GM21381 (cell line): ENCODE measurements at regions not wholly inside any gene's neighbourhood (a gene's known extent, or its start where the extent isn't known, plus 50 kb on each side); places are given as distances from the start of the nearest gene placed in this dataset.
A peak's percentile ranks its signal among the peaks of the same experiment; 100 is the strongest.

Experiments used
- ATAC-seq: cut with Tn5 transposase; IDR thresholded peaks from one replicate; pipeline ENCODE4 v1.9.1; 2021; ENCODE audit warnings: mild to moderate bottlenecking, moderate library complexity; ENCODE audit not compliant: unreplicated experiment

DNA sequence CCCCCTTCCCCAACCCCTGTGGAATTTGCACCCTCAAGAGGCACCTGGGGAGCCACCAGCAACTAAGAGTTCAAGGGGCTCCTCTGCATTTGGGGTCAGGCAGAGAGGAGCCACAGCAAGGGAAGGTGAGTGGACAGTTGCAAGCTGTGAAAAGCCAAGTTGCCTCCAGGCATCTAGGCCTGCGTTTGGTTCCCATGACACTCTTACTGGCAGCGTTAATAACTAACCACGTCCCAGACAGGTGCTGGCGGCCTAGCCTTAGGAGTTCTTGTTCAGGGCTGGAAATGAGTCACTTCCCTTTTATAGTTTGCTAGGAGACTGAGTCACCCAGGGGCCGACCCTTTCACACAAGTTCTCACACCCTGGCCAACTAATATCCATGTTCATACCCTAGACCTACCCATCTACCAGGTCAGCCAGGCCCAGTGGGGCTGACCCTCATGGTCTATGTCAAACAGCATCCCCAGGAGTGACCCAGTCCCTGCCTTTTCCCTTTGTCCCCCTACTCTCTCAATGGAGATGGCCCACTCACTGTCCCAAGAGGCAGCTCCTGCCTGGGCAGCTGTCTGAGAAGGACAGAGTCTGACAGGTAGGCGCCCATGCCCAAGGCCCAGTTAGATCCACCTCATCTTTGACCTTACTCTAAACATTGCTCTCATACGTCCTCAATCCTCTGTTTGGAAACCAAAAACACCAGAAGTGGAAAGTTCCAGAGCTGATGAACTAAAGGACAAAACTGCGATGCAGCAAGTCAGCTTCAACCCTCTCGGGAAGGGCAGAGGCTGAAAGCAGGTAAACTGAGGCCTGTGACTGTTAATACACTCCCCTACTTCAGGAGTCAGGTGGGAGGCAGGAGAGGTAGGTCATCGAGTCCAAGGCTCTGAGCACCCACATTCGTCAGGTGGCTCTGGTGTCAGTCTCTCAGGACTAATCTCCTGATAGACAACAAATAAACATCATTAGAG is 300.6 kb downstream of the SOX9 start:
- peak; percentile 49 for ATAC-seq

DNA sequence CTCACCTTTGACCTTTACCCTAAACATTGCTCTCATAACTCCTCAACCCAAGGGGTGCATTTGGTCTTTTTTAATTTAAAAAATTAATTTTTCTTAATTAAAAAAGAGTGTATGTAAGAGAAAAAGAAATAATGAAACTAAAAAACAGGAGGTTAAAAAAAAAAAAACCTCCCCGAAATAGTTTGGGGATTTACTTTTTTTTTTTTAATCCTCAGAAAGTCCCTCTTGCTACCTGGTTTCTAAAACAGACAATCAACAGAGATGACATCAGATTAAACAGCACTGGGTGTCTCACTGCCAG is 301.3 kb downstream of the SOX9 start:
- ATAC-seq: no peak

DNA sequence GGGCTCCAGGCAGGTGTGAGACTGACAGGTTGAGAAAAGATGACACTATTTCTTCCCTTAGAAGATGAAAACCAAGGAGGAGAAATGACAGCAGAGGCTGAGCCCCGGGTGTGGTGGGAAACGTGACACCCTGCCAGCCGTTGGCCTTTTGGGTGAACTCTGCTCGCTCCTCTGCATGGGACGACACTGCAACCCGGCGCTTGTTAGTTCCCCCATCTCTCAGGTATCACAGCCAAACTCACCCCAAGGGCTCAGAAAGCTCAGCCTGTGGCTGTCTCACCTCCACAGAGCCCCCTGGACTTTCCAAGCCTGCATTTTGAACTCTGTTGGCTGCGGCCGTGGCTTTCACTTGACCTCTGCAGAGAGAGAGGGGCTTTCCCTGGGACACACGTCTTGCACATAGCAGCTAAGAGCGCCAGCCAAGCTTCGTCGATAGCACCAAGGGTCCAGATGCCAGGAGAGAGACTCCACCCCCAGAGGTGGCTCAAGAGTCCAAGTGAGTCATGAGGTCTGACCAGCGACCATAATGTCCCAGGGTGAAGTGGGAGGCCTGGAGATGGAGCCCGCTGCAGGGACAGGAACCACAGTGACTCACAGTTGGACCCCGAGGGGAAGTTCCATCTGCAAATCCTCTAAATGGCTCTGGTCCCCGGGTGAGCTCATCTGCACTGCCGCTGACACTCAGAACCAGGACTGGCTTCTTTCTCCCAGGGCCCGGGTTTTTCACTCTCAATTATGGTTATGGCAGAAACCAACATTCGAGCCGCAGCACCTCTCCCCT is 301.9 kb downstream of the SOX9 start:
- peak; percentile 40 for ATAC-seq

DNA sequence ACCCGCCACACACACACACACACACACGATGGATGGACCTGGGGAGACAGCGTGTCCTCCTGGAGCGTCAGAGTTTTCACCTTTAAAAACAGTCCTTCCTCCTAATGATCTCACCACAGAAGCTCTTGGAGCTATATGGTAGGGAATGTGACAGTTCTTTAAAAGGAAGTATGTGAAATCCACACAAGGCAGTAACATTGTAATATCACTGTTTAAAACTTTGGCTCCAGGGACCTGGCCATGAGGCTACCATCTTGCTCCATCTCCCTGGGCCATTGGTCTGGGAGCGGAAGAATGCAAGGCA is 302.4 kb downstream of the SOX9 start:
- ATAC-seq: no peak

DNA sequence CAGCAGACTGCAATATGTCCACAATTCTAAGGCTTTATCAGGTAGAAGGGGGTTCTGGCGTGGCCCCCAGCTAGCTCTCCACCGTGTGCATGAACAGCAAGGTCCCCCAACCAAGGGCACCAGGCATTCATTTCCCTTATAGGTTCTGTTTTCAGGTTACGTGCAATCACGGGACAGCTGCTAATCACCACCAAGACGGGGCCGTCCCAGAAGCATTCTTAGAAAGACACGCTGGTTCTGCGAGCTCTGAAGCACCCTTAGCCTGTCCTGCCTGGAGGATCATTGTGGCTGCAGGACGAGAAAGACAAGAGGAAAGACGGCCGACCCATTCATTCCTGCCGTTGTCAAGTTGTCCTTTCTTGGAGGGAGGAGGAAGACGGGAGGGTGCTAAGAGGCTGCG is 302.9 kb downstream of the SOX9 start:
- ATAC-seq: no peak

DNA sequence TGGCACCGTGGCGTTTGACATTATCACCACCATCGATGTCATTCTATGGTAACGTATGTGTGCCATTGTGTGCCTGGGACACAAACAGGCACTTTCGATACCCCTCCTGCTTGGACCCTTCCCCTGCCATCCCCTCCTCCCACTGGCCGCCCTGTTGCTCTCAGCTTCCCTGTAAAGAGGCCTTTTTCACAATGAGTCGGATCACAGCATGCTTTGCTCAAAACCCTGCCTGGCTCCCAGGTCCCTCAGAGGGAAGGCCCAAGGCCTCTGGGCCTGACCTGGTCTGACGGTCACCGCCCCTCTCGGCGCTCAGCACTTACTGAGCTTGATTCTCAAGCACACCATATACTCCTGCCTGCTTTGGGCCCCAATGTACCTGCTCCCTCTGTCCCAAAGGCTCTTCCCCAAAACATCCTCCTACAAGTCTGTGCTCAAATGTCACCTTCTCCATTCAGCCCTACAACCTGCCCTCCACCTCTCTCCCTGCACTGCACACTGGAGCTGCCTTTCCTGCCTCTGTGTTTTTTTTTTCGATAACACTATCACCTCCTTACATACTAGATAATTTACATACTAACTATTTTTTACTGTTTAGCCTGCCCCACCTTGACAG is 303.8 kb downstream of the SOX9 start:
- ATAC-seq: no peak

DNA sequence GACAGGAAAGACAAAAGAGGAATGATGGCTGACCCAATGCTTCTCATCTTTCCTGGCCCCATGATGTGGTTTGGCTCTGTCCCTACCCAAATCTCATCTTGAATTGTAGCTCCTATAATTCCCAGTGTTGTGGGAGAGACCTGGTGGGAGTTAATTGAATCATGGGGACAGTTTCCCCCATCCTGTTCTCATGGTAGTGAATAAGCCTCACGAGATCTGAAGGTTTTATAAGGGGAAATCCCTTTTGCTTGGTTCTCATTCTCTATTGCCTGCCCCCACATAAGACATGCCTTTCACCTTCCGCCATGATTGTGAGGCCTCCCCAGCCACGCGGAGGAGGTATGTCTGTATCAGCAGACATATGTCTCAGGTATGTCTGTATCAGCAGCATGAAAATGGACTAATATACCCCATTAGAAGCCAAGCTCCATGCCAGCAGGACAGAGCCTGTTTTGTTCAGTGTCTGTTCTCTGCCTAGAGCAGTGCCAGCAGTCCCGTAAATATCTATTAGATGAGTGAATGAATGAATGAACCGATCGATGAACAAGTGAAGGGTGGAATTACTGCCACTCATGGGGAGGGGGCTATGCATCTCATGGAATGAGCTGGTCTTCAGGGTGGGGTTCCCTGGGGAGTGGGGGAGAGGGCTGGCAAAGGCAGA is 304.4 kb downstream of the SOX9 start:
- ATAC-seq: no peak

DNA sequence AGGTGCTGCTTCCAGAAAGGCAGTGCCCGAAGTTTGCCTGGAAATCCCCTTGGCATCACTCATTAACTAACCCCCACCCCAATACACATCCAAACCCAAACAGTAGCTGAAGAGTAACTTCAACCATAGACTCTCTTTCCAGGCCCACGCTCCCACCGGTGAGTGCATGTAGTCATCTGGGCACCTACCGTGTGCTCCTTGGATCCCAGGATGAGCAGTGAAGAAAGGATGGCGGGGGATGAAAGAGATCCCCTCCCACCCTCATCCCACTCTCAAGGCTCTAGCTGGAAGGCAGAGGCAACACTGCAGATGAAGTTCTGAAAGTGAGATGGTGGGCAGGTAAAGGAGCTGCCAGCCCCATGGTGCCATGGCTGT is 305.0 kb downstream of the SOX9 start:
- ATAC-seq: no peak

DNA sequence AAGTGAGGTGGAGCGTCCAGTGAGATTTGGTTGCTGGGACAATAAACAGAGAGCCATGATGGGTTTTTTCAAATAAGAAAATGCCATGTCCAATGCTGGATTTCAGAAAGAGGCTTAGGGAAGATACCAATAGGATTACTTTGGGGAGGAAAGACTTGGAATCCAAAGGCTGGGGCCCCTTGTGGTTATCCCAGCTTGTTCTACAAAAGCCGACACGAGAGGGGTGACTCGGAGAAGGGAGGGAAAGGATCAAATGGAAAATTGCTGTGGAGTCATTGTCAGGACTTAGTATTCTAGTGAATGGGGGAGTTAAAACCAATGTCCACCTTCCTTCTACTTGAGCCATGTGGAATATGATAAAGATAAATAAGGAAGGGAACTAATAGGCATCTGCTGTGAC is 305.5 kb downstream of the SOX9 start:
- ATAC-seq: no peak

DNA sequence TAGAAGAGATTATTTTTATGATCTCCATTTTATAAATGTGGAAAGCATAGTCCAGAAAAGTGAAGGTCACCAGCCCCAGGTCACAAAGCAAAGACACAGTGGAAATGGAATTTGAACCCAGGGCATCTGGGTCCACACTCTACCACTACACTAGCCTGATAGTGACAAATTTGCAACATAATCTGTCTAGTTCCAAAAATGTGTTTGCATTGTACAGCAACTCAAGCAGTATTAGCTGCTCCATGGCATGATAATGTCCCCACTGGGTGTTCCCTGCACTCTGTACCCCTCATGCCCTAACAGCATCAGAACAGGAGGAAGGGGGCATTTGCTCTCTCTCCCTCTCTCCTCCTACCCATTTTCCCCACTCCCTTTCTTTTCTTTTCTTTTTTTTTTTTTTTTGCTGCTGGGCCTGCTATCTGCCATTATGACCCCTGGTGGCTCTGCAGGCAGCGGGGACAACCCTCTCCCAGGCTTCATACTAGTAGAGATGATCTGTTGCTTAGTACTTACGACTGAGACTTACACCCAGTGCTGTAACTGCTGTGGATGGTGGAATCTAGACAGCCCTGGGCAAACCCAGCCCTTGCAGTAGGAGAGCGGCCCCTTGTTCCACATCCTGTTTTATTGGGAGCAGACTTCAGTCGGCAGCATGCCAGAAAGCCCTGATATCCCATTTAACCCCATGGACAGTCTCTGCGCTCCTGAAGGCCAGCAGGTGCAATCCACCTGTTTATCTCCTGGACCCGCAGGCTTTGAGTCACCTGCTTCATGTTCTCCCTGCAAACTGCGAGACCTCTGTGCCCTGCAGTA is 306.3 kb downstream of the SOX9 start:
- no peak for ATAC-seq

DNA sequence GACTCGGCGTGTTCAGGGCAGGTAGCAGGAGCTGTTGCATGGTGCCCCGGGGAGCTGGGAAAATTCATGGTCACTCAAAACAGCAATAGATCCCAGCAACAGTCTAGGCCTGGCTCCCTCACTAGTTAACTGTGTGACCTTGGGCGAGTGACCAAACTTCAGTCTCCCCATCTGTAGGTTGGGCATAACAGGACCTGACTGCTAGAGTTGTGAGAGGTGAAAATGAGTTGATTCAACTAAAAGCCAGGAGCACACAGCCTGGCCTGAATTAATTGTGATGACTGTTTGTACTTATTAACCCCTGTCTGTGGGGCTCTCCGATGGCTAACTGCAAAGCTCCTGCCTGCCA is 306.9 kb downstream of the SOX9 start:
- no peak for ATAC-seq

DNA sequence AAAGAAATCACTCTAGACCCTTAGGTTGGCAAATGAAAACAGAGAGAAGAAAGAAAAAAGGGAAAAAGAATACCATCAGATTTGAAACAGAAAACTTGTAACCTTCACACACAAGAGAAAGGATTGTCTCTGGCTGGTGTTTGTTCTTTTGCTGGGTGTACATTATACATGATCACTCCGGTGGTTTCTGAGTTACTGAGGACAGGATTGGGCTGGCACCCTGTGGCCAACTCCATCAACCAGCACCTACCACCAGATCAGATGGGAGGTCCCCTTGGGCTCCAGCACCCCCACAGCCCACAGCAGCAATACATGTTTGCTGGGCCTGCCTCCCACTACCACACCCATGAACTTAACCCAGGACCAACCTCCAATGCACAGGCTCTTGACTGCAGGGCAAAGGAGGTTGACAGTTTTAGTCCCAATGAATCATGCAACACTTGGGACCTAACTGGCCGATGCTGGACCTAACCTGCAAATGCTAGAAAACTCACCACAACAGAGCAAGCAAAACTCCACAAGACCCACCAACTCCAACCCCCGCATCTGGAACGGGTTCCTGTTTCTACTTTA is 308.3 kb downstream of the SOX9 start:
- no peak for ATAC-seq

DNA sequence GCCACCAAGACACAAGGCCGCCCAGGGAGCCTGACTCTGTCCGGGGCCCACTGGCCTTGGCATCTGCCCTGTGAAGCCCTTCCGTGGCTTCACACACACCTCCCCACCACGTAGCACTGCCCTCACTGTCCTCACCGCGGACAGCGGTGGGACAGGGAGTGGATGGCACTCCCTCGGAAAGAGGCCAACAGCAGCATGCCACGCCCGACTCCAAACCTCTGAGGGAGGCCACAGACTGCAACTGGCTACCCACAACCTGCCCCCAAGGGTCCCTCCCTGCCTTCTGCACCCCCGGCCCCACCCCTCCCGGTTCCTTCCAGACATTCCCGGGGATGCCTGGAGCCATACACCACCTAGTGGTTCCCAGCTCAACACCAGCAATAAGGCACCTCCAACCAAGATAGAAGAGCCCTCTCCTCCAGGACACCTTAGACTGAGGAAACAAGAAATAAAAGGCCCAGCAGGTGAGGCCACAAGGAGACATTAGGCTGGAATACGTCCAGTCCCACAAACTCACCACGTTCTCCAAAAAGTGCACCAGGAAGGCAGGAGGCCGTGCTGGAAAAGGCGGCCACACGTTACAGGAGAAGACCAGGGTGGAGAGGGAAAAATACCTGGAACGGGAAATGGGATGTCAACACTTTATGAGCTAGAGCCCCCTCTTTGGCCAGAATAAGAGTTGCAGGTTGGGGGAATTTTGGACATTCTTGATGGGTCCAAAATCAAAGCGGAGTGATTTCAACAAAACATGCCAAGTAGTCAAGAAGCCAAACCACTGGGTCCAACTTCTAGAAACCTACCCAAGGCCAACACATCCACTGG is 310.0 kb downstream of the SOX9 start:
- no peak for ATAC-seq

DNA sequence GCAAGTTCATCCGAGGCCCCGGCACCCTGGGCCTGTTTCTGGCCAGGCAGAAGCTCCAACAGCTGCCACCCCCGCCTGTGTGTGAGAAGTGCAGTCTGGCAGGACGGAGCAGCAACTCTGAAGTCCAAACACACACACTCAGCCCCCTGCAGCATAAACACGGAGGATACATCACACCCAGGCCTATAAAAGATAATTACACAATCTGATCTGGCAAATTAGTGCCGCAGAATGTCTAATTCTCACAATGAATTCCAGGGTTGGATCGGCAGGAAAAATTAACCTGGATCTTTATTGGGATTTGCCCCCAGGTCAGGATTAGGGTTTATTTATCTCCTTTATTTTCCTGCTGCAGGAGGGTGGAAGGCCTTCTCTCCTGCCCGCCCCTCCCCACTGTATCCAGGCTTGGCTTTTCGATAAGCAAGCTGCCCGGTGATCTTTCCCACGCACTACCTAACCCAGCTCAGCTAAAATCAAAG is 311.4 kb downstream of the SOX9 start:
- ATAC-seq: no peak

DNA sequence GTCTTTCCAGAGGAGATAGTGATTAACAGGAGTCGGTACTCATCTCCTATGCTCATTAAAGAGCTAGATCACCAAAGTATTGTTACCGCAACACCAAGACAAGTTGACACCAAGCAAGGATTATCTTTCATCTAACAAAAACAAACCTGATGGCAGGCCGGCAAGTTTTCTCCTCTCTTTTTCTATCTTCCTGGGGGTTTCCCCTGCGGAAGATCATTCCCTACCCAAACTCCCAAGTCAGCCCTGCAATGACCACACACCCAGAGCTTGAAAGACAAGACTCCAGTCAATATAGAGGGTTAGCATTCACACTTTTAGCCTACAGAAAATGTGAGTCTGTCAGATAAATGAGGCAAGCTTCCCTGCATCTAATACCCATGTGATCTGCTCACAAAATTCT is 312.1 kb downstream of the SOX9 start:
- ATAC-seq: no peak

DNA sequence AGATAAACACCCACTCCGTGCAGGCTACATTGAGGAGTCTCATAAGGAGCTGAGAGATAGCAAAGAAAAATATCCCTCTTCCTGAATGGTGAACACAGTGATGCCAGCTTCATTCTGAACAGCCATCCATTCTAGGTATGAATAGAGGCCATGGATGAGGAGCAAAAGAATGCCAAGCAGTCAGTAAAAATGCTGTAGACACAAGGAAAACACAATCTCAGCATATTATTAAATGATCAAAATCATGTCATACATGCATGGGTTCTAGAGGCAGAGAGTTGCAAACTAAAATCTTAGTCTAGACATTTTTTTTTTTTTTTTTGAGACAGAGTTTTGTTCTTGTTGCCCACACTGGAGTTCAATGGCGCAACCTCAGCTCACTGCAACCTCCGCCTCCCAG is 313.0 kb downstream of the SOX9 start:
- no peak for ATAC-seq

DNA sequence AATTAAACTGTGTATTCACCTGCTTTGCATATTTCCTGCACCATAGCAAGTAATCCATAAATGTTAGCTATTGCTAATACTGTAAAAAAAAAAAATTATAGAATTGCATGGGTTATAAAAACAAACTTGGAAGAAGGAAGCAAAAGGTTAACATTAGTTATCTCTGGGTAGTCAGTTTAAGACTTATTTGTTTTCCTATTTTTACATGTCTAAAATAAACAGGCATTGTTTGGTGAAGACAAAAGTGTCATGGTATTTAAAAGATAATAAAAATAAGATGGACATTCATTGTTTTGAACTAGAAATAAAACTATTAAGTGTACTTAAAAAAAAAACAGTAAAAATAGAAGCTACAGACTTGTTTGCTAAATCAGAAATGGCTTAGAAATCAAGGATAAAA is 313.8 kb downstream of the SOX9 start:
- no peak for ATAC-seq

DNA sequence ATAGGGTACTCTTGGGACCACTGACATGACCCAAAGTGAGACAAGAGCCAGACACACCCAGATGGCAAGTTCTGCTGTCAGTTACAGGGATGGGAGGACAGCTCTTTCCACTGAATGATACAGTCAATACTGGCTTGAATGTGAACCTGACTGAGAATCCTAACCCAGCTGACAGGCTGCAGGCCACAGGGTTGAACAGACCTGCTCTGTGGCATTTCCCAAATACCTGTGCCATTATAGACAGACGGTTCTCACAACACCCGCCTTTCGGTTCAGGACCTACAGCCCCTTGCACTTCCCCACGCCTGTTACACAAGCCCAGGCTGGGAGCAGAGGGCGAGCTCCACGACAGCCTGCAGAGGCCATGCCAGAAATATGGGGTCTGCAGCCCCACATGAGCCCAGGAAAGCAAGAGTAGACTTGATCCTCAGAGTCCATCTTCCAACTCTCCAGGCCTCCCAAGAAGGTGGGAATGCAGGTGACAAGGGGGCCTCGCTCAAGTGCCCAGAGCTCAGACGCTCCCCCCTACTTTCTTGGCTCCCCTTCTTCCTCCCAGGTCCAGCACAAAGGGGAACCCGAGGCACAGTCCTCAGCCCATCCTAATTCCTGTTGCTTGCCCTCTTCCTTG is 314.3 kb downstream of the SOX9 start:
- ATAC-seq: no peak

DNA sequence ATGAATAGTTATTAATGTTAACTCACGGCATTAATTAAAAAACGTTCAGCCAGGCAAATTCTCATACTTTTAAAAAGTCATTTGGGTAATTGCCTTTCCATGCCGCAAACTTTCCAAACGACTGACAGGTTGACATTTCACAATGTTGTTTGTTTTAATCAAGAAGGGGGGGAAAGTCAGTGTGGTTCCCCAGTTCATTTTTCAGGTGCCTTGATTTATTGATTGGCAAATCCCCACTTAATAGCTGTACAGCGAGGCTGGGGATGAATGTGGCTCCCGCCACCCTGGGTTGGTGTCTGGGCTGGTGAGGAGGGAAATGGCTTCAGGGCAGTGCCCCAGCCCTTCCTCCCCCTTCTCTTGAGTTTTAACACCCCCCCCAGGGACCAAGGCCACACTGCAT is 318.0 kb downstream of the SOX9 start:
- ATAC-seq: no peak
